Myocyte (in vitro differentiated cells): ENCODE measurements at regions not wholly inside any gene's neighbourhood (a gene's known extent, or its start where the extent isn't known, plus 50 kb on each side); places are given as distances from the start of the nearest gene placed in this dataset.

Experiments
- DNase-seq: peaks from one replicate; pipeline ENCODE4 v3.0.0-alpha.2; 2012; ENCODE audit warnings: low read depth

DNA sequence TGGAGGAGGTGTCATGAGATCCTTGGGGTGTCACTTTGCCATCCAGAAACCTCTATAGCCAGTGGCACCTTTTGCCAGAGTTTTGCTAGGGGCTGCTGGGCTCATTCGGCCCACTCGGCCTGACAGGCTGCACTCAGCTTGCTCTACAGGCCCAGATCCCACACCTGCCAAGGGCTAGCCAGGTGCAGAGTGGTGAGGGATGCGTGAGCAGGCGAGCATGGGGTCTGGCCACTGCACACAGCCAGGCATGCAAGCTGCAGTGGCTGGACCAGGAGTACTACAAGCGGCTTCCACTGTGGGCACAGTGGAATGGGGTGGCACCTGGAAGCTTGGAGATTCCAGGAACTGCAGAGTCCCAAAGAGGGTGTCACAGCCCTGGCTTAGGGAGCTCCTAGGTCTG, 372.7 kb downstream of the CHSY3 start:
- no peak for DNase-seq

DNA sequence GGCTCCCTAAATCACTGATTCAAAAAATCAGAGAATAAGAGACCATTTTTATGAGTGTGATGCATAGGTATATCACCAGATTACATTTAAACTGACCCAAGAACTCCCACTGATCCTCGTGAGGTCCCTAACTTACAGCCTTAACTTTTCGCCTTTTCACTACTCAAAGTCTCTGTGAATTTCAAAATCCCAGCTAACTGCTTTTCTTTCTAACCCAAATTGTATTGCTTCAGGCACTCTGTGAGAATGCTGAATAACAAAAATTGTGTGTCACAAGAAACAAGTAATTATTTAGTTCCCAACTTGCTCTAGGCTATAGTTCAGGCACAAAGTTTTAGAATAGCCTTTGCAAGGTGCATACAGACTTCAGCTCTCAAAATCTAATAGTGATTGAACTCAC, 368.6 kb downstream of the CHSY3 start:
- DNase-seq = no peak

DNA sequence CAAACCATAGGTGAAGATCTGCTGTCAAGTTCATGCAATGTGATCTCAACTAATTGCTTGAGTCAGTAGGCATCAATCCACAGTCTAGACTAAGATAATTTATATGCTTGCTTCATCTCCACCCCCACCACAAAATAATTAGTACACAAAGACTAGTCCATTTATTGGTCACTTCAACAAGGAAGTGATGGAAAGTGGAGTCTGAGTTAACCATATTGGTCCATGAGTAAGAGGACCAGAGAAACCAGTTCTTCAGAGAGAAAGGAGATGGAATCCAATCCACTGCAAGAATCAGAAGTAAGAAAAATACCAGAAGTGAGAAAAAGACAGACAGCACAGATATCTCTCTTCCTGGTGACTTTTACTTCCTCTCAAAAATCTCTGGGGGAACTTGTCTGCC, 366.5 kb downstream of the CHSY3 start:
- DNase-seq = no peak

DNA sequence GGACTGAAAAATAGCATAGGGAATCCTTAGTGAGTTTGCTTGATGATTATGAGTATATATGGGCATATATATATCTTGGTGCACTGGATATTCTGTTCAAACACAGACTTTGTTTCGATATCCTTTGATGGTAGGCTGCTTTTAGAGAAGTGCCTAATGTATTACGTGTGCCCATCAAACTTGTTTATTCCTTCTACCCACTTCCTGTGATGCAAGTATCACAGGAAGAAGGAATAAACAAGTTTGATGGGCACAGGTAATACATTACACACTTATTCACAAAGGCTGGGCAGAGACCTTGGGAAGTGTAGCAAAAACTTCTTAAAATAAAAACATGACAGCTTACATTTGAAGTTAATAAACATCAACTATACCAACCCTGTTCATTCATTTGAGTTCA, 364.2 kb downstream of the CHSY3 start:
- DNase-seq = no peak

DNA sequence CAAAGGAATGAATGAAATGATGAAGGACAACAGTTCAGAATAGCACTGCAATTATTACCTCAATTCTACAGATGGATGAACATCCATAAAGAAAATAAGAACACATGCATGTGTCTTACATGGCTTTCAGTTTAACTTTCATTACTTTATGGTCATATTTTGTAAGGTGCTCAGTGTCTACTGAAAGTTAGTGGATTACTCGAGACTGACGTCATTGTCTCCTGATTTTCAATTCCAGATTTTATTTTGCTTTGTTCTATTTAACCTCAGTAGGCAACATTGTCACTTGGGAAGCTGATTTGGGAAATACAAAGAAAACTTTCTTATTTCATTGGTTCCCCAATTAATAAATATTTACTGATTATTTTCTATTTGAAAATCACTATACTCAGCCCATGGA, 363.7 kb downstream of the CHSY3 start:
- no peak for DNase-seq

DNA sequence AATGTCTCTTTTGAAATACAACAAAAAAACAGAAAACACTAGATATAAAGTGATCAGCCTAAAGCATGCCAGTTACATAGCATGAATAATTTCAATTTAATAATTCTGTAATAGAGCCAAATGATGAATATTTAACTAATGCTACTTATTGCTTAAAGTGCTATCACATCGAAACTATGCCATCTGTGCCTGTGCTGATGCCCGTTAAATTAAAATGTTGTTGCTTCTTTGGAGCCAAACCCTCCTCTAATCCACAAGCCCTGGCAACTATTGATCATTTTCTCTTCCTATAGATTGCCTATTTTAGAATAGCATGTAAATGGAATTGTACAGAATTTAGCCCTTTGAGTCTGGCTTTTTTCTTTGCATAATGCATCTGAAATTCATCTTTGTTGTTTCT, 356.2 kb downstream of the CHSY3 start:
- no peak for DNase-seq

DNA sequence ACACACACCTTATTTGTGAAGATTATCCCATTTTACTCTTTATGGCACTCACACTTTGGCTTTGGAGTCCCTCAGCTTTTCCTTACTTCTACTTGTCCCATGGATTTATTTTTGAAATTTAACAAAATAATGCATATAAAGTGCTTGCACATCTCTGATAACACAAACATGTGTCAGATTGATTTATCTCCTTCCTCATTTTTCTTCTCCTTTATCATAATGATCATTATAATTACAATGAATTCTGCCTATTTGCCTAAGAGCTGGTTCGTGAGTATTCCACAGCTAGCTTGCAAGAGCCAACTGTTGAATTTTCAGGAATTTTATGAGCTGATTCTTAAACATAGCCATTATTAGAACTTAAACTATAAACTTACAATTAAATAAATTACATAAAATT, 347.7 kb downstream of the CHSY3 start:
- DNase-seq = no peak

DNA sequence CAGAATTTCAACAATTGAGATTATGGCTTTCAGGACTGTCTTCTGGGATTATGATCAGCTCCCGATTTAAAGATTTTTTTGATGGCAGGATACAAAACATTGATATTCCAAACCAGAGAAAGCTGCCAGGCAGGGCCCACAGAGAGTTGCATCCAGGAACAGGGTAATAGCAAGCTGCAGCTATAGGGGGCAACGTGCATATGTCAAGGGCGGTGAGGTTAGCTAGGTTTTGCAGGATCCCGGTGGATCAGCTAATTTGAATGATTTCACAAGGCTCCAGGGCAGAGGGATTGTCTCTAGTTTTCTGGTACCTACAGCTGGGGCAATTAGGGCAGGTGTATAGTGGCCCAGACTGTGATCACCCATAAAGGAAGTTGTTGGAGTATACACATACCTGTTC, 339.4 kb downstream of the CHSY3 start:
- no peak for DNase-seq

DNA sequence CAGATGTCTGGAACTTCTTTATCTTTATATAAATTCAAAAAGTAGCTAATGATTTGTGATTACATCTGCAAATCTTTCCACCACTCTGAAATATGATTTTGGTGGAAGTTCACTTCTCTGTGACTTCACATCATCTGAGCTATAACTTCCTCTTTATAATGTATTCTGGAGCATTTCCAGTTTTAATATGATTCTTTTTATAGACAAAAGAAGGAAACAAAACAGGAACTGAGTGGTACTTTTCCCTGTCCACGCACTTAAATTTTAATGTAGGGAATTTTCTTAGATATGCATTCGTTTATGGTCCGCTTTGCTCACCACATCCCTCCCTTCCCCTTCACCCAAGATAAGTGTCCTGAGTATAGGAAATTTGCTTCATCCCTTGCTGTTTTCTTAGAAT, 333.5 kb downstream of the CHSY3 start:
- no peak for DNase-seq
